ENCODE measurements at regions not wholly inside any gene's neighbourhood (a gene's known extent, or its start where the extent isn't known, plus 50 kb on each side); places are given as distances from the start of the nearest gene placed in this dataset.

- TF ChIP-seq ZNF274 (IDR thresholded peaks at IDR 0.05; ENCODE audit: low read depth, low read length) (no peak), YY1 (IDR thresholded peaks at IDR 0.05; ENCODE audit: insufficient read depth, insufficient read length) (no peak)
Measured at GRCh38 chr3:152574461-152575079, 260.4 kb upstream of the P2RY1 start.
